A673 (cell line): ENCODE measurements at regions not wholly inside any gene's neighbourhood (a gene's known extent, or its start where the extent isn't known, plus 50 kb on each side); places are given as distances from the start of the nearest gene placed in this dataset.
"Not testable (repeated sequence)": the region's sequence is repeated elsewhere in the genome, so short reads cannot be mapped to it uniquely, and the experiment has no call there.

ENCODE experiments used
- BruUV-seq: library from RNA; stranded (reverse); fragments of 400-500 nt; replicated peaks from 2 replicates; lab custom pipeline; 2021; lab: Mats Ljungman, UMichigan
- CTCF ChIA-PET: fragments of 300-600 bp; sonication (Branson Sonifier 250); formaldehyde crosslinking; loops from one replicate; lab custom pipeline; 2022; ENCODE audit warnings: antibody characterized with exemption; lab: Charles Lee
- POLR2A ChIA-PET: fragments of 300-600 bp; sonication (Branson Sonifier 250); formaldehyde crosslinking; loops from one replicate; lab custom pipeline; 2022; ENCODE audit warnings: antibody characterized with exemption; ENCODE audit not compliant: low non-redundant PET; lab: Charles Lee
- DNase-seq: peaks from one replicate; pipeline ENCODE4 v3.0.0-alpha.2; 2015; ENCODE audit warnings: low spot score
- H3K27ac ChIP-seq: fragments of 200-600 bp; sonication (generic); 2 replicates; pipeline ENCODE4 v1.5.1; 2016; ENCODE audit warnings: mixed run types, low read depth, mild to moderate bottlenecking, mixed read lengths, antibody characterized with exemption, low read length; ENCODE audit not compliant: poor library complexity, severe bottlenecking
- H3K27me3 ChIP-seq: fragments of 200-600 bp; sonication (generic); replicated peaks from 2 replicates; pipeline ENCODE4 v1.6.1; 2017; ENCODE audit warnings: mixed run types, low read depth, mild to moderate bottlenecking, mixed read lengths, antibody characterized with exemption, low read length; ENCODE audit not compliant: insufficient read depth, poor library complexity
- H3K36me3 ChIP-seq: fragments of 200-600 bp; sonication (generic); 2 replicates; pipeline ENCODE4 v1.6.1; 2016; ENCODE audit warnings: mixed run types, mild to moderate bottlenecking, mixed read lengths, antibody characterized with exemption, low read length; ENCODE audit not compliant: insufficient read depth, poor library complexity, severe bottlenecking
- H3K4me1 ChIP-seq: fragments of 200-600 bp; sonication (generic); 2 replicates; pipeline ENCODE4 v1.6.1; 2017; ENCODE audit warnings: mixed run types, mild to moderate bottlenecking, mixed read lengths, antibody characterized with exemption, low read length; ENCODE audit not compliant: insufficient read depth, poor library complexity, severe bottlenecking
- H3K4me3 ChIP-seq: fragments of 200-600 bp; sonication (generic); 2 replicates; pipeline ENCODE4 v1.5.1; 2016; ENCODE audit warnings: low read depth, mixed run types, mild to moderate bottlenecking, mixed read lengths, low read length; ENCODE audit not compliant: poor library complexity, severe bottlenecking
- H3K9me3 ChIP-seq: fragments of 200-600 bp; sonication (generic); 2 replicates; pipeline ENCODE4 v1.6.1; 2016; ENCODE audit warnings: mixed run types, low read depth, mild to moderate bottlenecking, mixed read lengths, antibody characterized with exemption, low read length; ENCODE audit not compliant: poor library complexity, severe bottlenecking
- EZH2 ChIP-seq: fragments of 200-600 bp; sonication (generic); IDR thresholded peaks from 2 replicates; pipeline ENCODE4 v1.6.1; 2017; ENCODE audit warnings: borderline replicate concordance, low read depth, mild to moderate bottlenecking, mixed read lengths, antibody characterized with exemption, low read length; ENCODE audit not compliant: poor library complexity, severe bottlenecking
- intact Hi-C: fragments of 100-400 bp; cut with micrococcal nuclease; formaldehyde crosslinking; loops from one replicate; pipeline ENCODE4 v1.10.0; 2022; ENCODE audit not compliant: unreplicated experiment
- TF ChIP-seq, protein P1 (sequence below): fragments of 300-800, 200-600 bp; sonication (generic); conservative IDR thresholded peaks from 2 replicates; pipeline ENCODE4 v1.5.1; 2017; ENCODE audit warnings: low read depth, mild to moderate bottlenecking, antibody characterized with exemption, low read length, moderate library complexity, mixed read lengths

DNA sequence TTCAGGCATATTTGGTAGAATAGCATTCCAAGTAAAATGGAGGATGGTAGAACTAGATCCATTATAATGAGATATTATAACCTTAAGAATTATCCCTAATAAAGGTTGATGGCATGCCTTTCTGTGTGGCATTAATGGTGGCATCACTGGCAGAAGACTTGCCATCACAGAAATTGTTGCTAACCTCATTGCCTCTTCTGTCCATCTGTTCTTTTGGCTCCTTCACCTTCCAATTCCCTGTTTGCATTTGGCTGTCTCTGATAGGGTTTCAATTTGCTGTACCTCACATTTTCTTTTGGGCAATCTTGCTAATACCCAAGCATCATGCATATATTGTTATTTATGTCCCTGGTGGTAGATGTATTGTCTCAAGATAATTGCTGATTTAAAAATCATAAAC lies 98.9 kb downstream of the SMPDL3A start:
- intact Hi-C loops: no loop called here
- DNase-seq: no peak
- TF ChIP-seq, protein P1, sequence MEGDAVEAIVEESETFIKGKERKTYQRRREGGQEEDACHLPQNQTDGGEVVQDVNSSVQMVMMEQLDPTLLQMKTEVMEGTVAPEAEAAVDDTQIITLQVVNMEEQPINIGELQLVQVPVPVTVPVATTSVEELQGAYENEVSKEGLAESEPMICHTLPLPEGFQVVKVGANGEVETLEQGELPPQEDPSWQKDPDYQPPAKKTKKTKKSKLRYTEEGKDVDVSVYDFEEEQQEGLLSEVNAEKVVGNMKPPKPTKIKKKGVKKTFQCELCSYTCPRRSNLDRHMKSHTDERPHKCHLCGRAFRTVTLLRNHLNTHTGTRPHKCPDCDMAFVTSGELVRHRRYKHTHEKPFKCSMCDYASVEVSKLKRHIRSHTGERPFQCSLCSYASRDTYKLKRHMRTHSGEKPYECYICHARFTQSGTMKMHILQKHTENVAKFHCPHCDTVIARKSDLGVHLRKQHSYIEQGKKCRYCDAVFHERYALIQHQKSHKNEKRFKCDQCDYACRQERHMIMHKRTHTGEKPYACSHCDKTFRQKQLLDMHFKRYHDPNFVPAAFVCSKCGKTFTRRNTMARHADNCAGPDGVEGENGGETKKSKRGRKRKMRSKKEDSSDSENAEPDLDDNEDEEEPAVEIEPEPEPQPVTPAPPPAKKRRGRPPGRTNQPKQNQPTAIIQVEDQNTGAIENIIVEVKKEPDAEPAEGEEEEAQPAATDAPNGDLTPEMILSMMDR: no peak
- no peak for TF ChIP-seq EZH2
- CTCF ChIA-PET: no interaction called here
- Histone ChIP-seq H3K9me3 (no peaks in the 10 kb centered on the region), H3K36me3 (no peaks in the 10 kb centered on the region), H3K4me1 (peaks cover 7% of the 10 kb centered on the region), H3K4me3 (no peak overlapping the region), H3K27ac (no peak overlapping the region), H3K27me3 (no peaks in the 10 kb centered on the region)
- BruUV-seq: no TSS peak
- POLR2A ChIA-PET: no interaction called here

GRCh38 chr6:122888680-122889079 lies 99.6 kb downstream of the SMPDL3A start:
- H3K36me3 ChIP-seq, CTCF ChIA-PET, H3K4me3 ChIP-seq, H3K4me1 ChIP-seq, intact Hi-C loops, DNase-seq, POLR2A ChIA-PET, H3K27me3 ChIP-seq, BruUV-seq, H3K9me3 ChIP-seq, H3K27ac ChIP-seq: not testable (repeated sequence)

GRCh38 chr6:122890250-122890649 lies 101.2 kb downstream of the SMPDL3A start:
- no peak for TF ChIP-seq EZH2
- TF ChIP-seq, protein P1: no peak
- no peak for DNase-seq
- Histone ChIP-seq H3K27ac (no peak overlapping the region), H3K9me3 (no peaks in the 10 kb centered on the region), H3K27me3 (no peaks in the 10 kb centered on the region), H3K4me1 (peaks cover 7% of the 10 kb centered on the region), H3K4me3 (no peak overlapping the region), H3K36me3 (no peaks in the 10 kb centered on the region)
- BruUV-seq: no TSS peak
- ChIA-PET POLR2A (no interaction called here), CTCF (no interaction called here)
- intact Hi-C loops: no loop called here

GRCh38 chr6:122894791-122895190 lies 101.2 kb upstream of the CLVS2 start:
- H3K9me3 ChIP-seq: no peaks in the 10 kb centered on the region
- no peak overlapping the region for H3K27ac ChIP-seq
- no peak for DNase-seq
- TF ChIP-seq, protein P1: no peak
- no peak for TF ChIP-seq EZH2
- ChIA-PET CTCF (interaction anchor here (0.6 kb wide), 1 partner anchor 424 kb away, joined by 4 read pairs; no protein-coding TSS in a partner anchor), POLR2A (no interaction called here)
- intact Hi-C loops: no loop called here
- BruUV-seq: no TSS peak
- no peaks in the 10 kb centered on the region for H3K27me3 ChIP-seq
- H3K4me3 ChIP-seq: no peak overlapping the region
- H3K36me3 ChIP-seq: no peaks in the 10 kb centered on the region
- H3K4me1 ChIP-seq: no peaks in the 10 kb centered on the region
